Parathyroid adenoma (tissue), 2 donors: ENCODE measurements at regions not wholly inside any gene's neighbourhood (a gene's known extent, or its start where the extent isn't known, plus 50 kb on each side); places are given as distances from the start of the nearest gene placed in this dataset.

Experiments
- H2AFZ ChIP-seq: fragments of 300-600 bp; sonication (generic); one replicate; pipeline ENCODE4 v1.7.0; 2017; ENCODE audit warnings: antibody characterized with exemption, mild to moderate bottlenecking
- H3K27ac ChIP-seq: fragments of 300-600 bp; sonication (generic); one replicate; pipeline ENCODE4 v1.7.0; 2017
- H3K27me3 ChIP-seq: fragments of 300-600 bp; sonication (generic); one replicate; pipeline ENCODE4 v1.7.0; 2017; ENCODE audit warnings: low read length; ENCODE audit not compliant: control insufficient read depth, insufficient read depth
- H3K36me3 ChIP-seq: fragments of 300-600 bp; sonication (generic); one replicate; pipeline ENCODE4 v1.7.0; 2017; ENCODE audit warnings: low read length; ENCODE audit not compliant: control insufficient read depth, insufficient read depth
- H3K4me1 ChIP-seq: fragments of 300-600 bp; sonication (generic); one replicate; pipeline ENCODE4 v1.7.0; 2017; ENCODE audit warnings: control low read depth
- H3K4me2 ChIP-seq: fragments of 300-600 bp; sonication (generic); one replicate; pipeline ENCODE4 v1.7.0; 2017; ENCODE audit warnings: low read length
- H3K4me3 ChIP-seq: fragments of 300-600 bp; sonication (generic); one replicate; pipeline ENCODE4 v1.7.0; 2017; ENCODE audit warnings: low read depth, low read length
- H3K79me2 ChIP-seq: fragments of 300-600 bp; sonication (generic); one replicate; pipeline ENCODE4 v1.7.0; 2017; ENCODE audit warnings: control low read depth
- H3K9ac ChIP-seq: fragments of 300-600 bp; sonication (generic); one replicate; pipeline ENCODE4 v1.7.0; 2017; ENCODE audit warnings: mild to moderate bottlenecking
- H3K9me3 ChIP-seq: fragments of 300-600 bp; sonication (generic); one replicate; pipeline ENCODE4 v1.7.0; 2017; ENCODE audit warnings: low read length; ENCODE audit not compliant: control insufficient read depth
- CTCF ChIP-seq: fragments of 300-600 bp; sonication (generic); IDR thresholded peaks from one replicate; pipeline ENCODE4 v1.7.0; 2017; ENCODE audit warnings: antibody characterized with exemption, mild to moderate bottlenecking
- donor health status: primary hyperparathyroidism.

GRCh38 chr20:41894255-41894963 is 276.2 kb upstream of the CHD6 start:
- H3K27me3 ChIP-seq = no peaks in the 10 kb centered on the region
- H3K9me3 ChIP-seq = no peaks in the 10 kb centered on the region
- no peak for TF ChIP-seq CTCF
- peaks cover 43% of the 10 kb centered on the region for H3K4me1 ChIP-seq
- H3K4me3 ChIP-seq = no peak overlapping the region
- no peak overlapping the region for H3K9ac ChIP-seq
- no peaks in the 10 kb centered on the region for H3K36me3 ChIP-seq
- peak overlapping the region; percentile 36 for H2AFZ ChIP-seq
- H3K79me2 ChIP-seq = no peaks in the 10 kb centered on the region
- peak overlapping the region; percentile 81 for H3K27ac ChIP-seq
- no peak overlapping the region for H3K4me2 ChIP-seq

- no peak overlapping the region for H3K4me3 ChIP-seq
- H3K79me2 ChIP-seq = no peaks in the 10 kb centered on the region
- peaks cover 43% of the 10 kb centered on the region for H3K4me1 ChIP-seq
- H3K27me3 ChIP-seq = no peaks in the 10 kb centered on the region
- H3K27ac ChIP-seq = peak overlapping the region; percentile 55
- H3K9me3 ChIP-seq = no peaks in the 10 kb centered on the region
- H2AFZ ChIP-seq = peak overlapping the region; percentile 3
- TF ChIP-seq CTCF = no peak
- H3K4me2 ChIP-seq = no peak overlapping the region
- H3K9ac ChIP-seq = no peak overlapping the region
- H3K36me3 ChIP-seq = no peaks in the 10 kb centered on the region
Observed at GRCh38 chr20:41892031-41892430, 273.9 kb upstream of the CHD6 start.

- Histone ChIP-seq H2AFZ (peak overlapping the region; percentile 41), H3K4me2 (no peak overlapping the region), H3K27ac (peak overlapping the region; percentile 2), H3K27me3 (no peaks in the 10 kb centered on the region), H3K9me3 (no peaks in the 10 kb centered on the region), H3K9ac (no peak overlapping the region), H3K79me2 (no peaks in the 10 kb centered on the region), H3K36me3 (no peaks in the 10 kb centered on the region), H3K4me3 (no peak overlapping the region), H3K4me1 (peaks cover 27% of the 10 kb centered on the region)
- TF ChIP-seq CTCF = no peak
Observed at GRCh38 chr20:41889844-41890224, 271.7 kb upstream of the CHD6 start.

- no peak overlapping the region for H3K4me2 ChIP-seq
- H3K79me2 ChIP-seq = no peaks in the 10 kb centered on the region
- H3K4me1 ChIP-seq = peaks cover 22% of the 10 kb centered on the region
- H3K9me3 ChIP-seq = no peaks in the 10 kb centered on the region
- H3K9ac ChIP-seq = no peak overlapping the region
- no peaks in the 10 kb centered on the region for H3K36me3 ChIP-seq
- no peak overlapping the region for H3K4me3 ChIP-seq
- TF ChIP-seq CTCF = peak; percentile 56
- no peaks in the 10 kb centered on the region for H3K27me3 ChIP-seq
- H3K27ac ChIP-seq = no peak overlapping the region
- H2AFZ ChIP-seq = peak overlapping the region; percentile 41
Observed at GRCh38 chr20:41889126-41889843, 271.1 kb upstream of the CHD6 start.
